RCC 7860 (cell line): ENCODE measurements at regions not wholly inside any gene's neighbourhood (a gene's known extent, or its start where the extent isn't known, plus 50 kb on each side); places are given as distances from the start of the nearest gene placed in this dataset.

ENCODE experiments used
- DNase-seq: peaks from one replicate; pipeline ENCODE4 v3.0.0-alpha.2; 2015; ENCODE audit warnings: low spot score
- FAIRE-seq: peaks from 2 replicates; lab custom pipeline; 2012; peaks lifted over from hg19 to GRCh38; lab: Jason Lieb, UNC

DNA sequence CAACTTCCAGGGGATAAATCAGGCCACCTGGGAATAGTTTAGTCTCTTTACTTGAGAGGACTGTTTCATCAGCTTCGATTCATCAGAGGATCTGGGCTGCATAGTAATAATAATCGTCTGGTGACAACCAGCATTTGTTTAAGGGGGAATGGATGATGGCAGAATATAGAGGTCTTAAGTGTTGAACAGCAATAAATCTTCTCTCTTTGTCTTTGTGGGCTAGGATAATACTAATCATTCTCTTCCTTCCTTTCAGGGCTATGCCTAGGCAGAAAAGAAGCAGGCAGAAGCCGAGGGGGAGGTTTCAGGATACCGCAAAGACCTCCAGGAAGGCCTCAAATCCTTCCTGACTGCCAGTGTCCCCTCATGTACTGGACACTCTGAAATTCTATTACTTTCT, 150.4 kb upstream of the GAREM1 start:
- FAIRE-seq (no peak), DNase-seq (no peak)

DNA sequence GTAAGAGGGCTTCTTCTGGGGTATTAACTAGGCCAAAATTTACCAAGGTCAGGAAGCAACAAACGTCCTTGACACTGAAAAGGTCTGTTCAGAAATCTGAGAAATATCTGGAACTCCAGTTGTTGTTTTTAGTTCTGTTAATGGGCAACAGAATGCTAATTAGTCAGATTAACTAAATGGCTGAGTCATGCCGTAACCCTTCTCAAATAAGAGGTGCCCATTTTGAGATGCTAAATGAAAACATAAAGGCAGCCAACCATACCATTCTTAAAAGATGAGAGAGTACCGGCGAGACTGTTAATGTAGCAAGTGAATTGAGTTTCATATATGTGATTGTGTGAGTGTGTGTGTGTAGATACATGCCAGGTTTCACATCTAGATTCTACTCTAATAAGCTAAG, 147.9 kb upstream of the GAREM1 start:
- no peak for DNase-seq
- FAIRE-seq: no peak

DNA sequence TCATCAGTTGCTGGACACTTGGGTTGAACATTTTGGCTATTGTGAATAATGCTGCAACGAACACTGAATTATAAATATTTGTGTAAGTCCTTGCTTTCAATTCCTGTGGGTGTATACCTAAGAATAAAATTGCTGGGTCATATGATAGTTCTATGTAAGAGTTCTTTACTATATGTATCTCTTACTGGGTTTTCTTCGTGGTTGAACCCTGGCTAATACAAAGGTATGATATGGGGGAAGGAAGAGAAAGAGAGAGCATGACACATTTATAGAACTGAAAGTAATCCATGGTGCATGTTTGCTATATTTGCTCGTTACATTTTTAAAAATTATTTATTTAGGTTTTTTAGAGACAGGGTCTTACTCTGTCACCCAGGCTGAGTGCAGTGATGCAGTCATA, 143.1 kb upstream of the GAREM1 start:
- FAIRE-seq (no peak), DNase-seq (no peak)

DNA sequence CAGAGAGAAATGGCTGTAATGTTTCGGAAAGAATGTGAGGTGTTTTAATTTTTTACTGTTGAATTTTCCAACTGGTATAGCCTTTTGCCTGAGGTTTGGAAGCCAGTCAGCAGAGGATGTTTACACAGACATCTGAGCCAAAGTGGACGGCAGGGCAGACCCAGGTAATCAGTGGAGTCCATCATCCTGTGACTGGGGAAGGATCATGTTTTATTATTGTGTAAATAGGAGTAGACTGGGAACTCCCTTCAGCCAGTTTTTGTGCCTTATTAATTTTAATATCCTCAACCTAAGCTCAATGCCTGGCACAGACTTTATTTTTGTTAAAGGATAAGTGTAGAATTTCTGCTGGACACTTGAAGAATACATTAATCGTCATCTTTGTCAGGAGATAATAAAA, 142.0 kb upstream of the GAREM1 start:
- FAIRE-seq: no peak
- DNase-seq: no peak

DNA sequence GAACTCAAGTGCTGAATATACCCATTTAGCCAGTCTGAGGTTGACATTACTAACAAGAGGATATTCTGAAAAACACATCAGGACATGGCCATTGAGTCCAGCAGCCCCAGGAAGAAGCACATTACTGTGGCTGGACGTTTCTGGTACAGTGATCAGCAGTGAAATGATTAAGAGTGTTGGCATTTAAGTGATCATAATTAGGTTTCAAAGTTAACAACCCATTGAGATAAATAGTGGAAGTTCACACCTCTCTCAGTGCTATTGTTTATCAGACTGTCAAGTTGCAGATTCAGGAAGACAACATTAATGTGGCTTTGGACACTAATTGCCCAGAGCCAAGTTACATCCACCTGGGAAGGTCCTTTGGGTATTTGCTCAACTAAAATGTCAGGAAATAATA, 139.5 kb upstream of the GAREM1 start:
- DNase-seq (no peak), FAIRE-seq (no peak)

DNA sequence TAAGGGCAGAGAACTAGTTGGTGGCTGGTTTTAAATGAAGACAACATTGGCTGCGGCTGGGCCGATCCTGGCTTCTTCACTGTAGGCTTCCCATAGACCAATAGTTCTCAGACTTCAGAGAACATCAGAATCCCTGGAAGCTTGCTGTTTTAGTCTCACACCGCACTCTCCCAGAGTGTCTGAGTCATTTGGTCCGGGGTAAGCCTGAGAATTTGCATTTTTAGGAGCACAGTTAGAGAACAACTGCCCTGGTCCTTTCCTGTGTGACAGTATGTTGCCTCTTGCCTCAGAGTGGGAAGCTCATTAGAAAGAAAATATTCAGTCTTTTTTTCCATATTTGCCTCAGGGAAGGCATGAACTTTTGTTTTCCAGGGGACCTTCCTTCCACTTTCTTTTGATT, 137.1 kb upstream of the GAREM1 start:
- FAIRE-seq (no peak), DNase-seq (no peak)

DNA sequence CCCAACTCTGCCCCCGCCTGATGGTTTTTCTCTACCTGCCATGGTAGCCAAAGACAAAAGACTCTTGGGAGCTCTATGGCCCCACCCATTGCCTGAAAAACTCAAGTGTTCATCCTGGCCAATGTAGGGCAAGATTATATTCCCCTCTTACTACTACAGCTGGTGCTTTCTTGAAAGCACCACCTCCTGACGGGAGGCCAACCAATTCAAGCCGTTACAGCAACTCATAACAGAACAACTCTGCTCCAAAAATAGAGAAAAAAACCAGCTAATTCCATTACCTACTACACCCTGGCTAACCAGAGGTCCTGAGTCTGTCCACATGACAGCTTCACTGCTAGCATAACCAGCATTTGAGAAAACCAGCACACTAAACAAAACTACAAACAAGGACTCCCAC, 127.5 kb upstream of the GAREM1 start:
- FAIRE-seq: no peak
- no peak for DNase-seq

DNA sequence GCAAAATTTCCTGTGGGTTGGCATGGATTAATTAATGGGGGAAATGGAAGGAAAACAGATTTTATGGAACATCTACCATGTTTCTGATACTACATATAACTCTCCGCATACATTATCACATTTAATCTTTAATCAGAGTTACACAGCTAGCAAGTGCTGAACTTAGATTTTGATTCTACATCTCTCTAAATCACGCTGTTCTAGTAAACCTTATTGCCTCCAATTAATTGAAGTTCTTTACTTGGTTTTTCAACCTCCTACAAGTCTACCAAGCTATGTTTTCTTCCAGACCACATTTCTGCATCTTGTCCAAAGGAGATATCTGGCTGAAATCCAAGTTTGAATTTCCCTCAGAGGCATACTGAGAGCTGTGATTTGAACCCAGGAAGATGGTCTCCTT, 125.8 kb upstream of the GAREM1 start:
- FAIRE-seq: no peak

DNA sequence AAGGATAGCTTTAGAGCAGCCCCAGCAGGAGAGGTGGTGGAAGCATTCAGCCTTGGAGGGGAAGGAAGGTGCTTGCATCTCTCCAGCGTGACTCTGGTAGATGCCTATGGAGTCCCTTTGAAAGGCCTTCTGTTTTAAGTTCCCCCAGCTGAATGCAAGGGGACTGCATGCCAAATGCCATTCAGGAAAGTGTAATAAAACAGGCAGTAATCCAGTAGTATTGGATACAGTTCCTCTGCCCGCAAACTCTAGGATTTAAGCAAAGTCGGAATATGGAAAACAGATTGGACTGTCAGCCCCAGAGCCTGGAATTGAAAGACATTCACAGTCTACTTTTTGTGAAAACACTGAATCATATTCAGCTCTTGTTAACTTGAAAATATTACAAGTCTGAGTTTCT, 125.2 kb upstream of the GAREM1 start:
- DNase-seq (no peak), FAIRE-seq (no peak)

More for the DNA sequence above, 125.8 kb upstream of the GAREM1 start:
- DNase-seq: no peak

DNA sequence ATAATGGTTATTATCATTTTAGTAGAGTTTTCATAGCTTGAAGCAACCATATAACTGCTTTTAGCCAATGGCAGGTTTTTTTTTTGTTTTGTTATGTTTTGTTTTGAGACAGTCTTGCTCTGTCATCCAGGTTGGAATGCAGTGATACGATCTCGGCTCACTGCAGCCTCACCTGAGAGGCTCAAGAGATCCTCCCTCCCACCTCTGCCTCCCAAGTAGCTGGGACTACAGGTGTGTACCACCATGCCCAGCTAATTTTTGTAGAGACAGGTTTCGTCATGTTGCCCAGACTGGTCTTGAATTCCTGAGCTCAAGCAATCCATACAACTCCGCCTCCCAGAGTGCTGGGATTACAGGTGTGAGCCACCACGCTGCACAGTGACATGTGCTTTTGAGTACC, 117.5 kb upstream of the GAREM1 start:
- FAIRE-seq (no peak), DNase-seq (no peak)

DNA sequence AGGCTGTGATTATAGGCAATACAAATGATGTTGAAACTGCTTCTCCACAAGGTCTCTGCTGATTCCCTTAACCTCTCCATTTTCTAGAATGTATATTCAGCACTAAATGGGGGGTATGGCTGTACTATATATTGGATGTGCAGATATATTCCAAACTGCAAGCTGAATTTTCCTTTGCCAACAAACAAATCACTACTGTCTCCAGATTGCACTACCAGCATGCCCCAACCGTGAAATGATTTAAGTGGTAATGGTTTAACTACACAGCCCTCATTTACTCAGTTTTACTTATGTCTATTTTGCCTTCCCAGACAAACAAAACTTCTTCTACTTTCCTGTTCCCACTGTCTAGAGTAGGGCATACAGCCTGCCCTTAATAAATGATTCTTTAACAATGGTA, 112.7 kb upstream of the GAREM1 start:
- FAIRE-seq (no peak), DNase-seq (no peak)

DNA sequence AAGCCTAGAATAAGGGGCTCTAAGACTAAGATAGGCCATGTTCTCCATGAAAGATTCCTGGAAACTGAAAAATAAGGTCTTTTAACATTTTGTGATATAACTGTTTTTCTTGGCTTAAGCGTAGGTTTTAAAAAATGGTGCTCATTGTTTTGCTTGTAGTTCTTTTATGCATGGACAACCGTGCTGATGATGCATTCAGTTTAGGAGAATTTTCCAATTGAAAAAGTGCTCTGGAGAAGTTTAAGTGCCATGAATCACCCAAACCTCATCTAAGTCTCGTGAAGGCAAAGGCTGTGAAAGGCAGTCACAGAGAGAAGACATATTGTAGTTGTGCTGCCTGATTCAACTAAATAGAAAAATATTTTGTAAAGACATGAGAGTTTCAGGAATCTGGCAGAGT, 111.8 kb upstream of the GAREM1 start:
- FAIRE-seq: no peak
- DNase-seq: no peak

DNA sequence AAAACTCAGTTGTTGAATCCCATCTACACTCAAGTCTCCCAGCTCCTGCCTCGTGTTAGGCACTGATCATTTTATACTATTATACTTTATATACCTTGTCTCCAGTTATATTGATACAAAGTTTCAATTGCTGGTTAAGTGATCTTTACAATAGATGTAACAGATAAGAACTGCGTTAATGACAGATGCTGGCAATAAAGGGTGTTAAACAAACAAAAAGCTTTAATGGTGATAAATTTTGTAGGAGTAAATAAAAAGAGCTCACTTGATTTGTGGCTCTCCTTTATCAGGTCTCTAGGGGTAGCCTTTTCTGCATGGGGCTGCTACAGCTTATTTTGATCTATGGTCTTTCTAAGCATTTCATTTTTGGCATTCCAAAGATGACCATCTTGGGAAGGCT, 106.9 kb upstream of the GAREM1 start:
- DNase-seq: no peak
- no peak for FAIRE-seq

DNA sequence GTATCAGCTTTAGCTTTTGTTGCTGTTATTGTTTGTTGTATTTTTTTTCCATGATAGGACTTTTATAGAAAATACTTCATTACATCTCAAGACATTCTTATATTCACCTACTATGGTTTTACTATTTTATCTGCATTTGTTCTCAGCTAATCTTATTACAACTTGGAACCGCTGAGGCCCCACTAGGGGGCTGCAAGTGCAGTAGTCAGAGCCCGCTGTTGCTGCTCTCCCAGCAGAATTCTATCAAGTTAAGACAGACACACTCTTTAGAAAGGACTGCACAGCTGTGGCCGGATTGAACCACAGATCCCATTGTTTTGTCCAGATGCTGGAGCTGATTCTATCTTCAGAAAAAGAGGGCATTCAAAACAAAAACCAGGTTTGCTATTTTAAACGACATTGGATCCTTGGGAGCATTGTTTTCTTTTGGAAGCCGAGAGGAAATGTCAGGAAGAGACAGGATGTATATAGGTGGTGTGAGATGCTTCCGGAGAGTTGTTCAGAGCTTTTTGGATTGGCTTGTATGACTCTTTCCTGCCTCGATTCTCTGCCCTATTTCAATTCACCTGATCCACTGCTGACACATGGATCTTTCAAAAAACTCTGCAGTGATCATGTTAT, 105.7 kb upstream of the GAREM1 start:
- no peak for DNase-seq
- no peak for FAIRE-seq

DNA sequence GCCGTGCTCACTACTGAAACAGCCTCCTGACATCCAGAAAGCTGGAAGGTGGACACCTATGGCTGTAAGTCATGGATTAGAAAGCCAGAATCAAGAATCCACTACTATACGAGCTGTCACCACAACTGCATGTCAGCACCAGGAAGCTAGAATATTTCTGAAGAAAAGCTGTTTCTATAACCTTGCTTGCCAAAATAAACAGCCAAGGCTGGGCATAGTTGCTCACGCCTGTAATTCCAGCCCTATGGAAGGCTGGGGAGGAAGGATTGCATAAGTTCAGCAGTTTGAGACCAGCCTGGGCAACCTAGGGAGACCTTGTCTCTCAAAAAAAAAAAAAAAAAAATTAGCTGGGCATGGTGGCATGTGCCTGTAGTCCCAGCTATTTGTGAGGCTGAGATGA, 96.3 kb upstream of the GAREM1 start:
- no peak for DNase-seq
- FAIRE-seq: no peak

DNA sequence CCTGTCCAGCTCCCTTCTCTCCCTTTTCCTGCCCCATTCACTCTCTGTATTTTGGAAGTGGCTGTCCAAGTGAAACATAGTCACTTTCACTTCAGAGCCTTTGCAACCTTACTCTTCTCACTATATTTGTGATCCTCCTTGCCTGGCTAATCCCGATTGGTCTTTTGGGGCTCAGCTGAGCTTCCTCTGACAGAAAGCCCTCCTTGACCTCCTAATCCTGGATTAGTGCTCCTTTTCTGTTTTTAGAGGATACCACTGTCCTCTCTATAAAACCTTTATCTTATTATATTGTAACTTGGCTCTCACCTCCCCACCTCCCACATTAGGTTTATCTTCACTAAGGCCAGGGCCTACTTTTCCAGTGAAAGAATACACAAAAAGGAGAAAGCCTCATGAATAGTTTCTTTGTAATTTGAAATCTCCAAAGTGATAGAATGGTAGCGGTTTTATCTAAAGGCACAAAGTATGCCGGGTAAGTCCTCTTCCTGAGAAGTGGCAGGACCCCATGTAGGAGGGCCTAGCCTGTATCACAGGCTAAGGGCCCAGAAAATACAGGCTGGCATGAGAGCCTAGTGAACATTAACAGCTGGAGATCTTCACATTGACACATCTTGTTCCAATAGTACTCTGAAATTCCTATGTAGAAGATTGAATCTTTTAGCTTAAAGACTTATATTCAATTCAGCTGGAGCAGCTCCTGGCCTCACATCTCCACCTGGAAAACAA, 83.1 kb upstream of the GAREM1 start:
- no peak for FAIRE-seq

DNA sequence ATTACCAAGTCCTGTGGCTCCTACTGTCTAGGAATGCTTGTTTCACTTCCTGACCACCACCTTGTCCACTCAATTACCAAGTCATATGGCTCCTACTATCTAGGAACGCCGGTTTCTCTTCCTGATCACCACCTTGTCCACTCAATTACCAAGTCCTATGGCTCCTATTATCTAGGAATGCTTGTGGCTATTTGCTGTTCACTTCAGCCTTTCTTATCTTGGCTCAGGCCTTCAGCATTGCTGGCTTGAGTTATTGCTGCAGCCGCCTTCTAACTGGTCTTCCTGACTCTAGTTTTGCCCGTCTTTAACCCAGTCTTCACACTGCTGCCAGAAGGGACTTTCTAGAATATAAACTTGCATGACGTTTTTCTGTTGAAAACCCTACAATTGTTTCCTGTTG, 82.5 kb upstream of the GAREM1 start:
- no peak for FAIRE-seq

More for the DNA sequence above, 83.1 kb upstream of the GAREM1 start:
- no peak for DNase-seq

DNA sequence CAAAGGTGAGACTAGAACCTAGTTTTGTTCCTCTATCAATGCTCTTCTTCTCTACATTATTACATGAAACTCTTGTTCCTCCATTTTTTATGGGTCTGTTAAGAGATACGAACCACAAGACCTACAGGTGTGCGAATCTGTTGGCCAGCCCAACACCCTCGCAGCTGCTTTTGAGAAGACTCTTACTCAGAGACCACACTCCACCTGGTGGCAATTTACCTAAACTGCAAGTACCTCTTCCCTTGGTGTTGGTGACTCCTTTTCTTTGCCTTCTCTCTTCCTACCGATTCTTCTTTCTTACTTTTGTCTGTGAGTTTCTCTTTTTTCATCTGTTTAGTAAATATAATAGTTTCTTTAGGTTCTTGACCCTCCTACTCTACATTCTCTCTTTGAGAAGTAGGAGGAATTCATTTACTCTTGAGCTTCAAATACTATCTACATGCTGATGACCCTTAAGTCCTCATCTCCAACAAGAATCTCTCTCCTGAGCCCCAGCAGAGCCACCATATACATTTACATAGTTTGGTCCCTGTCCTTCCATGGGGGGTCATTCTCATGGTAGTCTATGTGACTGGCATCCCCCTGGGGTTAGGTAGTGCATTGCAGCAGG, 81.8 kb upstream of the GAREM1 start:
- DNase-seq: peak; percentile 13
- no peak for FAIRE-seq

More for the DNA sequence above, 82.5 kb upstream of the GAREM1 start:
- no peak for DNase-seq

DNA sequence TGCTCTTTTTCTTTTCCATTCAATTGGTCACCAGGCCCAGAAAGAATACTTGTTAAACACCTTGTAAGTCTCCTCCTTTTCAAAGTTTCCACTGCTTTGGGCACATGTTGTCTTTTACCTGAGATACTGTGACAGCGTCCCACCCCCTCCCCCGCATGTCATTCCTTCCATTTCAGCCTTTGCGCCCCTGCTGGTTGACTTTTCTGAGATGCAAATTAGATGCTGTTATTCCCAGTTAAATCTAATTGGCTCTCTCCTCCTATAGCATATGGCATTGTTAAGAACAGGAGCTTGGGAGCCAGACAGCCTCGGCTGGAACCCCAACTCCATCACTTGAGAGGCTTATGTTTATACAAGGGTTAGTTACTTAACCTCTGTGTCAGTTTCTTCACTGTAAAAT, 80.3 kb upstream of the GAREM1 start:
- no peak for DNase-seq

DNA sequence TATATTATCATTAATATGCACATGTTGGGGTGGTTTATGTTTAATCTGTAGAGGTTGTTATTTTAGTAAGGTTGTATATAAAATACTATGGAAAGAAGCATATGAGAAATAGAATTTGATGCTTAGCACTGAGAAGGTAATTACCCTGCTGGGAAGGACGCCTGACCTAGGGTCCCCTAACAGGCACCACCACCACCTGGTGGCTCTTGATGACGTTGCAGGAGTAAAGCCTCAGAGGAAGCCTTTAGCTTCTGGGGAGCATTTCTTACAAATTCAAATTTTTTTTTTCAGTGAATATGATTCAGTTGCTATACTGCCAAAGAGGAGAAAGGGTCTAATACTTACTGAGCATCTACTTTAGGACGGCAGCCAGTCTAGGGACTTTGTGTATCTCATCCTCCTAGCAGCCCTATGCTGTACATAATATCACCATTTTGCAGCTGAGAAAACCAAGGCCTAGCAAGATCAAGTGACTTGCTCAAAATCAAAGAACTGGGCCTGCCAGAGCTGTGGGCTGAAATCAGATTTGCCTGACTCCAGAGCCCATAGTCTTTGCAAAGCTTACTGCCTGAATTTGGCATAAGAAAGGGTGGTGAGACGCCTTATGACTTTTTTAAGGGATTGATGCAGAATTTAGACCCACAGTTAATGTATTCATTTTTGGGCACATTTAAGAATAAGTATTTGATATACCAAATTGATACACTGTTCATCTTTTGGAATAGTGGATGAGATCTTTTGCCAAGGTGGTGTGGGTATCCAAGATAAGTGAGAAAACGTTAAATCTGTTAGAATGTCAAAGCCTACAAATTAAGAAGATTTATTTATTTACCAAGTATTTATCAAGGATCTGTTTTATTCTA, 78.8 kb upstream of the GAREM1 start:
- FAIRE-seq: peak; percentile 30
- DNase-seq: no peak

More for the DNA sequence above, 80.3 kb upstream of the GAREM1 start:
- no peak for FAIRE-seq

DNA sequence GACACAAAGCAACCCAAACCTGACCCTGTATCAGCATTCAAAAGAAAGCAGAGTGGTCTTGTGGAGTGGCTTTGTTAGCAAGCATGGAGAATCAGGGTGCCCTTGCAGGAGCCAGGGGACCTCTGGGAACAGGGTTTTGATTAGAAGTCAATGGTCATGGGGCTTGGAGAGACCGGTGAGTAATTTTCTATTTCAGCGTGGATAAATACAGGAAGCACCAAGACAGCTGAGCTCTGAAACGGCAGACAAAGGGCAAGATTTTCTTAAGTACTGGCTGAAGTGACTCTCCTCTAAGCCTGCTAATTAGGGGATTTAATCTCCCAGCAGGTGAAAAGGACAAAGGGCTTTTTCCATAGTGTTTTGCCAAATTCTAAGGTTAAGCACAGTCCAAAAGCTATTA, 78.0 kb upstream of the GAREM1 start:
- FAIRE-seq (no peak), DNase-seq (no peak)
